Motor neuron (in vitro differentiated cells): ENCODE measurements at regions not wholly inside any gene's neighbourhood (a gene's known extent, or its start where the extent isn't known, plus 50 kb on each side); places are given as distances from the start of the nearest gene placed in this dataset.

Experiments
- ATAC-seq, 8 experiments: fragments of 200-7000 bp; cut with Tn5 transposase; replicated peaks in 6 of 8; 2 replicates each; pipeline ENCODE4 v1.8.0; 2021; ENCODE audit warnings: mild to moderate bottlenecking in 8 of 8, moderate library complexity in 8 of 8
- H3K27ac ChIP-seq, 2 donors: fragments of 250-450 bp; sonication (Bioruptor Pico); 2 replicates each; pipeline ENCODE4 v1.9.0; 2021; ENCODE audit warnings: antibody characterized with exemption in 2 of 2, mild to moderate bottlenecking in 2 of 2, moderate library complexity in 1 of 2
- H3K4me1 ChIP-seq, 2 donors: fragments of 250-450 bp; sonication (Bioruptor Pico); replicated peaks in 1 of 2; 2 replicates each; pipeline ENCODE4 v1.6.1; 2021; ENCODE audit warnings: antibody characterized with exemption in 2 of 2, mild to moderate bottlenecking in 2 of 2, moderate library complexity in 1 of 2
- H3K4me3 ChIP-seq, 5 donors: fragments of 250-450 bp; sonication (Bioruptor Pico); 2 replicates each; pipeline ENCODE4 v1.9.0; 2021; ENCODE audit warnings: antibody characterized with exemption in 5 of 5, mild to moderate bottlenecking in 5 of 5, moderate library complexity in 4 of 5
- WGBS, 10 experiments: fragments of 450-650 bp; shearing (Covaris generic); methylation state at CpG; one replicate each; pipeline ENCODE4 v1.0.0; 2022; 5-methylcytosine and 5-hydroxymethylcytosine counted together
- in situ Hi-C, 9 experiments: fragments of 400-800 bp; cut with MboI; loops; one replicate each; pipeline ENCODE4 v1.15.0; 2021; ENCODE audit warnings: low sequenced_read_pairs in 9 of 9, low pct_unique_long_range_greater_than_20kb in 2 of 9; ENCODE audit not compliant: unreplicated experiment in 9 of 9

DNA sequence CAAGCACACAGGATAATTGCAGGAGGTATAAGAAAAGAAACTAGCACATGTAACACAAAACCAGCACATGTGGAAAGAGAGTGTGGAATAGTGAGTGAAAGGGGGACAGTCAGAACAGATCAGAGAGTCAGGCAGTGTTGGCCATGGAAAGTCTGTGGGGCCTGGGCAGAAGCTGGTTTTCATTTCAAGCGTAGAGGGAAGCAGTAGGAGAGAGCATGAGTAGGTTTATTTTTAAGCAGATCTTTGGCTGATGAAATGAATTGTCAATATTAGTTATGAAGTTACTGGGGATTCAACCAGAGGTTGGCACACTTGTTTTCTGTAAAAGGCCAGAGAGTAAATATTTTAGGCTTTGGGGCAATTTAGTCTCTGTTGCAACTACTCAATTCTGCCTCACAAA lies 283.1 kb downstream of the SMARCA2 start:
- 100% methylated on average over 1 of the region's 1 CpG; no CpG with 5 or more reads in 8 of the 10 experiments for WGBS, 10 experiments
- Histone ChIP-seq H3K4me3 (no peak overlapping the region), H3K4me1 (peaks cover 9 to 10% of the 10 kb centered on the region in 2 donors), H3K27ac (no peak overlapping the region)
- no peak for ATAC-seq
- in situ Hi-C loops = loop anchor here in 1 of 9 experiments (25.0 kb wide), 1 partner anchor 89 kb away; no protein-coding TSS in a partner anchor

DNA sequence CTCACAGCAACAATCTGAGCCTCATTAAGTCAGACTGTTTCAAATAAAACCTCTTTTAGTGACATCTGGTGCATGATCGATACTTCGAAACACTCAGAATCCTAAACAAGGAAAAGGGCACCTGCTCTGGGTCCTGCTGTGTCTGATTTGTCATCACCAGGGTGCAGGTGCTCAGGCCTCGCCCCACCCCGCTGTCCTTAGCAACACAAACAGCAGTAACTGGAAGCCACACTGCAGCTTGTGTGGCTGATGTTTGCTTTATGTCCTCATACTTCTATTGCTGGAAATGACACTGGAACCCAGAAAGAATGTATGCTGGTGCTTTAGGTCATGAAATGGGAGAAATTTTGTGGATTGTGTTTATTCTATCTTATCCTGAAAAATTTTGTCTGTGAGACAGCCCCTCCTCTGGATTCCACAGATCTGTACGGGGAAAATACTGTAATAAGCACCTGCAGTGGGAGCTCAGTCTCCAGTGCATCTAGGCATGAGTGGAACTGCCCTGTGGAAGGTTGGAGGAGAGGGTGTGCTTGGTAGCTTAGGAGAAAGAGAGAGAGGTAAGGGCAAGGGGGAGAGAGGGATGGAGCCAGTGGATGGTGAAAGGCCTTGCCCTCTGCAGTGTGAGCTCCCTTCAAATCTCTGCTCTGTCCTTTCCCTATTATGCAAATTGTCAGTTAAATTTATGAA lies 284.2 kb downstream of the SMARCA2 start:
- in situ Hi-C loops = loop anchor here in 1 of 9 experiments (25.0 kb wide), 1 partner anchor 88 kb away; no protein-coding TSS in a partner anchor
- peak in 6 of 8 experiments; percentile 16 to 94 (median 44) for ATAC-seq
- WGBS, 10 experiments = 60 to 100% (median 90%) methylated on average over 1 to 4 of the region's 5 CpGs; no CpG with 5 or more reads in 1 of the 10 experiments
- Histone ChIP-seq H3K4me3 (no peak overlapping the region), H3K4me1 (peaks cover 9 to 10% of the 10 kb centered on the region in 2 donors), H3K27ac (no peak overlapping the region)

DNA sequence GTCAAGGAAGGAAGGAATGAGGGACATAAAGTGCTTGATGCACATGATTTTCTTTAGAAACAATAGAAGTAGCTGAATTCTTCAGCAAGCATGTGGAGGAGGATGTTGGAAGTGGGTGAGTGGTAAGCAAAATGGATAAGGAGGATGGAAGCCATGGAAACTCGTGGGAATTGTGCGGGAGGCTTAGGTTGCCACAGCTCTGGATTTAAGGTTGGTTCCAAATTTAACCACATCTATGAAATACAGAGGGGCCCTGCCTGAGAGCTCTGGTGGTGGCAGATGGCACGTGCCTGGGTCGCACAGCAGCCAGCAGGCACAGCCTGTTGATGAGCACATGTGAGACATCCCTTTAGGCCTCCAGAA lies 284.7 kb downstream of the SMARCA2 start:
- 41 to 93% (median 75%) methylated on average over 1 to 3 of the region's 4 CpGs; no CpG with 5 or more reads in 2 of the 10 experiments for WGBS, 10 experiments
- in situ Hi-C loops = loop anchor here in 1 of 9 experiments (25.0 kb wide), 1 partner anchor 87 kb away; no protein-coding TSS in a partner anchor
- no peak overlapping the region for H3K27ac ChIP-seq
- peaks cover 9 to 10% of the 10 kb centered on the region in 2 donors for H3K4me1 ChIP-seq
- peak in 1 of 8 experiments; percentile 3 for ATAC-seq
- no peak overlapping the region for H3K4me3 ChIP-seq

- Histone ChIP-seq H3K27ac (no peak overlapping the region), H3K4me1 (peaks cover 9 to 10% of the 10 kb centered on the region in 2 donors), H3K4me3 (no peak overlapping the region)
- in situ Hi-C loops = no loop called here
- ATAC-seq = peak in 3 of 8 experiments; percentile 39 to 94 (median 75)
Measured at GRCh38 chr9:2300325-2300724, 285.2 kb downstream of the SMARCA2 start.

DNA sequence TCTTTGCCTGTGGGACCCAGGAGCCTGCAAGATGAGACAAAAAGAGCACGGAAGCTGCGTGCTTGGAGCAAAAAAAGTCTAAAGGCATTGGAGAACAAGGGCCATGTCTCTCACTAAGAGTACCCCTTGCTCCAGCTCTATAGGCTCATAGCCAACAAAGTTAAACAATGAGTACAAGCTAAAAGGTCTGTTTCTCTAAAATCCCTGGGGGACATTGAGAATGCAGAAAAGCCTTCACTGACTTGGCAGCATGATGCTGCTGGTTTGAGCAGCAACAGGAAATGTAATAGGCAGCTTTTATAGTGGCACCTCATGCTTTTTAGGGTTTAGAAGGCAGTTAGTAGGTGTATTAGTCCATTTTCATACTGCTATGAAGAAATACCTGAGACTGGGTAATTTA lies 287.5 kb downstream of the SMARCA2 start:
- Histone ChIP-seq H3K27ac (no peak overlapping the region), H3K4me3 (no peak overlapping the region), H3K4me1 (peaks cover 9 to 10% of the 10 kb centered on the region in 2 donors)
- in situ Hi-C loops = no loop called here
- ATAC-seq = no peak
- 0 to 100% (median 59%) methylated on average over 1 to 2 of the region's 2 CpGs; no CpG with 5 or more reads in 6 of the 10 experiments for WGBS, 10 experiments

GRCh38 chr9:2303056-2303455 lies 287.9 kb downstream of the SMARCA2 start:
- WGBS, 10 experiments = 17 to 100% (median 93%) methylated on average over 1 to 3 of the region's 3 CpGs; no CpG with 5 or more reads in 4 of the 10 experiments
- Histone ChIP-seq H3K4me1 (peaks cover 9 to 10% of the 10 kb centered on the region in 2 donors), H3K4me3 (no peak overlapping the region), H3K27ac (no peak overlapping the region)
- in situ Hi-C loops = no loop called here
- ATAC-seq = peak in 1 of 8 experiments; percentile 48

DNA sequence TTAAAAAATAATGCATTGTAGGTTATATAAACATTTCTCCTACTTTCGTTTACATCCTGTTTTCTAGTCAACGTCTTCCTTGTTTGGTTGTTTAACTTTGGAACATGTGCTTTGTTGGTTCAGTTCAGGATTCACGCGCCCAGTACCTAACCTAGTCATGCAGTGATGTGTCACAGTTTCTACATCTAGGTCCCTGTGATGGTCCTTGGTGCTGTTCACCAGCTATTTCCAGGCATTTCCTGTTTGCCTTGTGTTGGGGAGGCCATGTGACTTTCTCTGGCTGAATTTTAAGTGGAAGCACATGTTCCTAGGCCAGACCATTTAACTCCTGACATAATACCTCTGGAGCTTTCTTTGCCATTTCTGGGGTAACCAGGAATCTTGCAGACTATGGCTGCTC lies 292.3 kb downstream of the SMARCA2 start:
- ATAC-seq = peak in 2 of 8 experiments; percentile 36 to 65
- WGBS, 10 experiments = 37 to 100% (median 78%) methylated on average over 1 to 4 of the region's 4 CpGs
- H3K4me3 ChIP-seq = no peak overlapping the region
- in situ Hi-C loops = no loop called here
- no peaks in the 10 kb centered on the region for H3K4me1 ChIP-seq
- no peak overlapping the region for H3K27ac ChIP-seq

DNA sequence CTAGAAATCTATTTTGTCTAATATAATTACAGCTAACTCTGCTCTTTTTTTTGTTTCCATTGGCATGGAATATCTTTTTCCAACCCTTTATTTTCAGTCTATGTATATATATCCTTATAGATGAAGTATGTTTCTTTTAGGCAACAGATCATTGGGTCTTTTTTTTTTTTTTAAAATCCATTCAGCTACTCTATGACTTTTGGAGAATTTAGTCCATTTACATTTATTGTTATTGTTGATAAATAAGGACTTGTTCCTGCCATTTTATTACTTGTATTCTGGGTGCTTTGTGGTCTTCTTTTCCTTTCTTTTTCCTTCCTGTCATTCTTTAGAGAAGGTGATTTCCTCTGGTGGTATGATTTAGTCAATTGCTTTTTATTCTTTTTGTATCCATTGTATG lies 296.8 kb downstream of the SMARCA2 start:
- Histone ChIP-seq H3K4me1 (no peaks in the 10 kb centered on the region), H3K4me3 (no peak overlapping the region), H3K27ac (no peak overlapping the region)
- ATAC-seq = no peak
- in situ Hi-C loops = no loop called here

GRCh38 chr9:2313512-2313911 lies 298.4 kb downstream of the SMARCA2 start:
- whole genome bisulfite sequencing, 10 experiments = 40 to 100% (median 84%) methylated on average over 1 of the region's 1 CpG; no CpG with 5 or more reads in 2 of the 10 experiments
- Histone ChIP-seq H3K27ac (no peak overlapping the region), H3K4me1 (no peaks in the 10 kb centered on the region), H3K4me3 (no peak overlapping the region)
- in situ Hi-C loops = no loop called here
- no peak for ATAC-seq

DNA sequence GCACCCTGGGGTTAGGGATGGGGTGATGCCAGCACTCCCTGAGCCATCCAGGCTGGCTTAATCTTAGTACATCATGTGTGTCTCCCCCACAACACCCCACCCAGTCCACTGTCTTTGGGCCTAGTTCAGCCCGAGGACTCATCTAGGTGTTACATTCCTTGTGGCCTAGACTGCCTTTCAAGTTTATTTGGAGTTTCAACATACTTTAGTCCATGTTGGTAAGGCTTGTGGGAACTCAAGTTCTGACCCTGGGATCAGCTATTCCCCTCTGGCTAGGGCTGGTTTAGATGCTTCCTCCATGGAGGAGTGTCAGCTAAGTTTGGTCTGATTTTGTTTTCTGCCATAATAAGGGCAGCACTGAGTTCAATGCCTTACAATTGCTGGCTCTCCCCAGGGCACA lies 302.4 kb downstream of the SMARCA2 start:
- no peak overlapping the region for H3K27ac ChIP-seq
- 0 to 100% (median 85%) methylated on average over 1 of the region's 1 CpG; no CpG with 5 or more reads in 4 of the 10 experiments for WGBS, 10 experiments
- in situ Hi-C loops = no loop called here
- ATAC-seq = peak in 2 of 8 experiments; percentile 25 to 61
- no peak overlapping the region for H3K4me3 ChIP-seq
- no peaks in the 10 kb centered on the region for H3K4me1 ChIP-seq

DNA sequence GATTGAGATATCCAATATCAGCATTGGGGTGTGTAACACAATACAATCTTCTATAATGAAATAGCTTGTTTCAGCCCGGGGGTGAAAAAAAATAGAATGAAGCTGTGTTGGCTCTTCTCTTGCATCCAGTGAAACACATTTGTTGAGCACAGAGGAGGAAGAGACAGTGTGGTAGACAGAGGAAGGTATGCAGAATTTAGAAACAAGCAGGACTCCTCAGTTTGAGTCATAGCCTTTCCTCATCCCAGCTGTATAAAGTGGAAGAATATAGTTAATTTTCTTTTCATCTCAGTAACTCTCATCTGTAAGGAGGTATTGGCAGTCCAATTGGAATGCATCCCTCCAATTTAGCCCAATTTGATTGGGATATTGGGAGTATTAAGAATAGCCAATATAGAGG lies 302.2 kb upstream of the VLDLR start:
- peak in 1 of 8 experiments; percentile 36 for ATAC-seq
- WGBS, 10 experiments = 27 to 100% (median 96%) methylated on average over 1 of the region's 1 CpG; no CpG with 5 or more reads in 2 of the 10 experiments
- H3K4me1 ChIP-seq = no peaks in the 10 kb centered on the region
- in situ Hi-C loops = no loop called here
- H3K27ac ChIP-seq = no peak overlapping the region
- no peak overlapping the region for H3K4me3 ChIP-seq

GRCh38 chr9:2320114-2320513 lies 301.5 kb upstream of the VLDLR start:
- Histone ChIP-seq H3K4me3 (no peak overlapping the region), H3K4me1 (no peaks in the 10 kb centered on the region), H3K27ac (no peak overlapping the region)
- peak in 1 of 8 experiments; percentile 61 for ATAC-seq
- WGBS, 10 experiments = 32 to 100% (median 83%) methylated on average over 1 to 5 of the region's 5 CpGs; no CpG with 5 or more reads in 1 of the 10 experiments
- in situ Hi-C loops = no loop called here

DNA sequence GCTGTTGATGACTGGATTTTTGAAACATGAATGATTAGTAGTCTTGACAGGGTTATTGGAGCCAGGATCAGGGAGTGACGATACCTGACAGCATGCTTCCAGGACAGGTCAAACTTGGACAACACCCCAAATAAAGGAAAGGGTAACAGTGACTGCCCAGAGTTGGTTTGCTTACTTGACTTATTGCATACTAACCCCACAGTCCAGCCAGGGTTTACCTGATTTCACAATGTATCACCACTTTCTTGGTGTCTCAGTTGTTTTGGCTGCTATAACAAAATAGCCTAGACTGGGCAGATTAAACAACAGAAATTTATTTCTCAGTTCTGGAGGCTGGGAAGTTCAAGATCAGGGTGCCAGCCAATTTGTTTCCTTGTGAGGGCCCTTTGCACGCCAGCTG lies 301.0 kb upstream of the VLDLR start:
- Histone ChIP-seq H3K4me3 (no peak overlapping the region), H3K4me1 (no peaks in the 10 kb centered on the region), H3K27ac (no peak overlapping the region)
- in situ Hi-C loops = no loop called here
- 56 to 100% (median 78%) methylated on average over 1 to 2 of the region's 2 CpGs; no CpG with 5 or more reads in 1 of the 10 experiments for WGBS, 10 experiments
- no peak for ATAC-seq
